Activated gamma-delta T cell treated with anti-CD3 and anti-CD28 coated beads, Interleukin-2, amount 50 U/mL, for 16 hours (primary cell): ENCODE measurements at regions not wholly inside any gene's neighbourhood (a gene's known extent, or its start where the extent isn't known, plus 50 kb on each side); places are given as distances from the start of the nearest gene placed in this dataset.

ENCODE experiments used
- DNase-seq: peaks from one replicate; pipeline ENCODE4 v3.0.0-alpha.2; 2020; ENCODE audit warnings: low read depth

GRCh38 chr16:80356365-80356764 is 184.4 kb upstream of the DYNLRB2 start:
- no peak for DNase-seq

GRCh38 chr16:80355335-80355734 is 185.5 kb upstream of the DYNLRB2 start:
- no peak for DNase-seq

GRCh38 chr16:80350061-80350460 is 190.7 kb upstream of the DYNLRB2 start:
- DNase-seq, result no peak

- no peak for DNase-seq
Observed at GRCh38 chr16:80347900-80348299, 192.9 kb upstream of the DYNLRB2 start.

- DNase-seq, result no peak
Observed at GRCh38 chr16:80347002-80347401, 193.8 kb upstream of the DYNLRB2 start.

GRCh38 chr16:80346111-80346632 is 194.6 kb upstream of the DYNLRB2 start:
- DNase-seq, result no peak

- DNase-seq, result no peak
Observed at GRCh38 chr16:80345701-80346100, 195.1 kb upstream of the DYNLRB2 start.

GRCh38 chr16:80344570-80344969 is 196.2 kb upstream of the DYNLRB2 start:
- DNase-seq, result no peak

- no peak for DNase-seq
Observed at GRCh38 chr16:80341263-80341662, 199.5 kb upstream of the DYNLRB2 start.

- DNase-seq, result no peak
Observed at GRCh38 chr16:80337786-80338185, 203.0 kb upstream of the DYNLRB2 start.

- DNase-seq, result no peak
Observed at GRCh38 chr16:80330803-80331202, 210.0 kb upstream of the DYNLRB2 start.

GRCh38 chr16:80330150-80330549 is 210.6 kb upstream of the DYNLRB2 start:
- no peak for DNase-seq

- DNase-seq, result no peak
Observed at GRCh38 chr16:80327740-80328139, 213.1 kb upstream of the DYNLRB2 start.

- no peak for DNase-seq
Observed at GRCh38 chr16:80324371-80324770, 216.4 kb upstream of the DYNLRB2 start.

GRCh38 chr16:80323808-80324195 is 217.0 kb upstream of the DYNLRB2 start:
- no peak for DNase-seq

GRCh38 chr16:80323187-80323807 is 217.5 kb upstream of the DYNLRB2 start:
- no peak for DNase-seq

GRCh38 chr16:80319181-80319580 is 221.6 kb upstream of the DYNLRB2 start:
- DNase-seq, result no peak

- no peak for DNase-seq
Observed at GRCh38 chr16:80318107-80318506, 222.7 kb upstream of the DYNLRB2 start.

GRCh38 chr16:80317599-80318037 is 223.2 kb upstream of the DYNLRB2 start:
- DNase-seq, result no peak

GRCh38 chr16:80317116-80317515 is 223.7 kb upstream of the DYNLRB2 start:
- DNase-seq, result no peak

GRCh38 chr16:80314042-80314441 is 226.8 kb upstream of the DYNLRB2 start:
- DNase-seq, result no peak

- no peak for DNase-seq
Observed at GRCh38 chr16:80309178-80309577, 231.6 kb upstream of the DYNLRB2 start.

GRCh38 chr16:80305410-80305809 is 235.4 kb upstream of the DYNLRB2 start:
- DNase-seq, result no peak

- DNase-seq, result no peak
Observed at GRCh38 chr16:80303691-80304090, 237.1 kb upstream of the DYNLRB2 start.
